Jurkat, Clone E6-1 (cell line): ENCODE measurements at regions not wholly inside any gene's neighbourhood (a gene's known extent, or its start where the extent isn't known, plus 50 kb on each side); places are given as distances from the start of the nearest gene placed in this dataset.

Experiments
- DNase-seq: peaks from one replicate; pipeline ENCODE4 v3.0.0-alpha.2; 2011; ENCODE audit warnings: low read depth, low spot score
- H3K4me3 ChIP-seq: 2 replicates; pipeline ENCODE4 v1.5.1; 2011; ENCODE audit warnings: mild to moderate bottlenecking, low read length, control low read depth, moderate library complexity

DNA sequence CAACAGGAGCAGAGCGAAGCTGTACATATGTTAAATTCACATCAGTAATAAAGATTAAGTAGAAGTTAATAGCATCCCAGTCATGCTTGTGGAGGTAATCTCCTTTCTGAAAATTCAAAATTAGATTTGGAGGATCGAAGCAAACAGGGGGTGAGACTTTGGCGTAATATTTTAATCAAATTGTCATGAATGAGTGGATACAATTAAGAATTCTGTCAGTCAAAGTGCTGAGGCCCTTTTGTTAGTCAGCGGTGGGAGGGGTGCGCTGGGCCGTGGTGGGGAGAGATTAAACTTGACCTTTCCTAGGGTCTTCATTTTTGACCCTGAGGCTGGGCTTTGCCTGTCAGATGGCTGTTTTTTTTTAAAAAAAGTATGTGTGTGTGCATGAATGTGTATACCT lies 226.7 kb downstream of the VRK1 start:
- no peak overlapping the region for H3K4me3 ChIP-seq
- DNase-seq = no peak

DNA sequence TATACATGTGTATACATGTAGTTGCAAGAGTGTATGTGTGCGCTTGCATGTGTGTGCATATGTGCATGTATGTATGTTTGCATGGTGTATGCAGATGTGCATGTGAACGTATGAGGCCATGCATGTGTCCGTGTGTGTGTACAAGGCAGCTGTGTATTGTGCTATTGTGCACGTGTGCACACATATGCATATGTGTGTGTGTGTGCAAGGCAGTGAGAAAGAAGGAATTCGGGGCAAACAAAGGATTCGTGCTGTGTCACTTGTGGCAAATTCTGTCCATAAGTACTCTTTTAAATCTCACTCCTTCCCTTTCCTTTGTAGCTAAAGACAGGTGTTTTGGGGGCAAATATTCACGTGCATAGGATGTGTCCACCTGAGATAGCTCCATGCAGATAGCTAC lies 227.1 kb downstream of the VRK1 start:
- no peak overlapping the region for H3K4me3 ChIP-seq
- no peak for DNase-seq

GRCh38 chr14:97025722-97026121 lies 228.5 kb downstream of the VRK1 start:
- DNase-seq = no peak
- H3K4me3 ChIP-seq = no peak overlapping the region

DNA sequence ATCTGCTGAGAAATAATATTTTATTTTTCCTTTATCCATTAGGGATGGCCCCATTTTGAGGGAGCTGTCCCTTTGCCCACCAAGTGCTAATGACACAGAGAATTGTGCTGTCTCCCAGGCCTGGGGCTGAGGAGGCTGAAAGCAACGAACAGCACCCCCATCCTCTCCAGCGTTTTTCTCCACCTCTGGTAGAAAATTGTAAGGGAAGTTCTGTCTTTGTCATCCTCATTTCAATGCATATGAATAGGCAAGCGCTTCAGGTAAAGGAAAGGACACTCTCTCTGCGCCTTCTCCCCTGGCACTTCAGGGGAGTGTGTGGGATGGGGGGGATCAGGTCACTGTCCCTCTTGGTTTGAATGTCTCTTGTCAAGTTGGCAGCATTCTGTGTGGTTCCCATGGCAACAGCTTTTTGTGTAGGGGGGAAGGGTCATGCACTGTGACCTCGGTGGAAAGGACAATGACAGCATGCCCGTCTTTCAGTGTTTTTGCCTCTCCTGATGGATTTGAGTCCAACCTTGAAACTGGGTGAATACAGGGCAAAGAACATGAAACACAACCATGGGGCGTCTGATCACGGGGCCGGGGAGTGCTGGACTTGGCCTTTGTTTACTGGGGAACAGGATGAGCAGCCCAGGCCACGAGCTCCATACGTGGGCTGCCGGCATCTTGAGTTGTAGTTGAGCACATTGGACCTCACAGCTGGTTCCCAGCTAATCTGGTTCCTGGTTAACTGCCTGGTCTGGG lies 230.2 kb downstream of the VRK1 start:
- no peak overlapping the region for H3K4me3 ChIP-seq
- no peak for DNase-seq

DNA sequence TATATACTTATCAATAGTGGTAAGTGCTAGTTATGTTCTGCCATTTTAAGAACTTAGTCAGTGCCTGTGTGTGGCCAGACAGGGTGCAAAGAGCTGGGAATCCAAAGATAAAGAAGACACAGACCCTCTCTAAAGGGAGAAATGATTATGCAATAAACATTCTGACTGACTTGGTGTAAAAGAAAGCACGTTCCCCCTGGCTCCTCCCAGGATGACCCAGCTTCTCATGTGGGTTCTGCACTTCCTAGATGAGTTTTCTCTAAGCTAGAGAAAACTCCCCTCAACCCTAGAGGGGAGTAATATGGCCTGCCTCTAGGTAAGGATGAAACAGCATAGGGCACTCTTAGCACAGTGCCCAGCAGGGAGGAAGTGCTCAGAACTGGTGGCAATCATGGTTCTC lies 231.2 kb downstream of the VRK1 start:
- no peak for DNase-seq
- no peak overlapping the region for H3K4me3 ChIP-seq

- H3K4me3 ChIP-seq = no peak overlapping the region
- DNase-seq = no peak
Observed at GRCh38 chr14:97029800-97030199, 232.6 kb downstream of the VRK1 start.

- no peak overlapping the region for H3K4me3 ChIP-seq
Observed at GRCh38 chr14:97031530-97031929, 234.3 kb downstream of the VRK1 start.

GRCh38 chr14:97033556-97034081 lies 236.4 kb downstream of the VRK1 start:
- DNase-seq = no peak
- H3K4me3 ChIP-seq = no peak overlapping the region

More at GRCh38 chr14:97031530-97031929, 234.3 kb downstream of the VRK1 start:
- DNase-seq = no peak

DNA sequence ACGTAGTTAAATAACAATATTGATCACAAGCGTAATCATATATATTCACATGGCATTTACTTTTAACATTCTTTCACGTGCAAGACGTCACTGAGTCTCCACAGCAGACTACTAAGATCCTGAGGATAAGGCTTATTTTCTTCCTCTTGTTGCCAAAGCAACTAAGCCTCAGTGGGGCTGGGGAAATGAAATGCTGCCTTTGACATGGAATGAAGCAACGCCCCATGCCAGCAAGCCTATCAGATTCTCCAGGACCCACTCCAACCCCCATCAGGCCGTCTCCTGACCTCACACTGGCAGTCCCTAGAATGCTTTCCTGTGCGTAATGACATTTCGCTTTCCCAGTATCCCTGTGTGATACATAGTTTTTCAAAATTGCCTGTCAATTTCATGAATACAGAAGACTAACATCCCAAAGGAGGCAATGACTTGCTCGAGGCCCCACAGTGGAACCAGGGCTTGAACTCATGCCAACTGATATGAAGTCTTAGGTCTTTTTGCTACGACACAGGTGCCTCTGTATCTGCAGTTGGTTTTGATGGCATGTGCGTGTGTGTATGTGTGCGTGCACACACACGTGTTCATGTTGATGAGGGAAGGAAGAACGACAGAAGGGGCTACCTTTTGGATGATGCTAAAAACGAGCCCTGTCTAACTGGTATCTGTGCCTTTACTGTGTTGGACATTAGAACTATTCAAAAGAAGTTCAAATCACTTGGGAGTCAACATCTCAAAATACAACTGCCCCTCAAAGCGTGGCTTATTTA lies 239.1 kb downstream of the VRK1 start:
- no peak overlapping the region for H3K4me3 ChIP-seq
- DNase-seq = no peak

GRCh38 chr14:97039717-97040363 lies 242.7 kb downstream of the VRK1 start:
- H3K4me3 ChIP-seq = no peak overlapping the region
- DNase-seq = no peak

DNA sequence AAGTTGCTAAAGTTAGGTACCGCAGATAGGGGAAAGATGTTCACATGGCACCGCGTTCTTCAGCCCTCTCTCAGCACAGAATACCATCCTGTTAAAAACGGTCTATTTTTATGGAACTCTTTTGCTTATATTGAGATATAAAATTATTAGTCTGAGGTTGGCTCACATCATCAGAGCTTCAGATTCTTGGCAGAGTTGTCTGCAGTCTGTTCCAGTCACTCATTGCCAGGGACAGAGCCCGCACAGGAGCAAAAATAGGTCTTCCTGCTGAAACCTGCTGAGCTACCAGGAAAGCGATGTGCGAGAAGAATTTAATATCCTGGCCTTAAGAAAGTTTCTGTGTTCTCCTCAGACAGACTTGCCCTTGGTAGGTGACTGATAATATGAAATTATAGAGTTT lies 249.8 kb downstream of the VRK1 start:
- no peak overlapping the region for H3K4me3 ChIP-seq
- no peak for DNase-seq

GRCh38 chr14:97052001-97052400 lies 254.8 kb downstream of the VRK1 start:
- H3K4me3 ChIP-seq = no peak overlapping the region
- DNase-seq = no peak

DNA sequence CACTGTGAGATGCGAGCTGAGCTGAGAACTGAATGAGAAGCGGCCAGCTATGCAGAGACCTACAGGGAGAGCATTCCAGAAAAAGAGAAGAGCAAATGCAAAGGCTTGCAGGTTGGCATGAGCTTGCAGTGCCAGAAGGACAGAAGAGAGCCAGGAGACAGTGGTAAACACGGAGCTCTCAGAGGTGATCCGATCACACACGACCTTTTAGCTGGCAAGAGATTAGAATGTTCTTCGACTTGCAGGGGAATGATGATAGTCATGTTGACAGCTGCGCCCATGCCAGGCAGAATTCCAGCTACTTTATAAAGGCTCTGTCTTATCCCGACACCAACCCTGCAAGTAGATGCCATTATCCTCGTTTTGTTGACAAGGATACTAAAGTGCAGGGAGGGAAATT lies 256.8 kb downstream of the VRK1 start:
- H3K4me3 ChIP-seq = no peak overlapping the region
- no peak for DNase-seq

DNA sequence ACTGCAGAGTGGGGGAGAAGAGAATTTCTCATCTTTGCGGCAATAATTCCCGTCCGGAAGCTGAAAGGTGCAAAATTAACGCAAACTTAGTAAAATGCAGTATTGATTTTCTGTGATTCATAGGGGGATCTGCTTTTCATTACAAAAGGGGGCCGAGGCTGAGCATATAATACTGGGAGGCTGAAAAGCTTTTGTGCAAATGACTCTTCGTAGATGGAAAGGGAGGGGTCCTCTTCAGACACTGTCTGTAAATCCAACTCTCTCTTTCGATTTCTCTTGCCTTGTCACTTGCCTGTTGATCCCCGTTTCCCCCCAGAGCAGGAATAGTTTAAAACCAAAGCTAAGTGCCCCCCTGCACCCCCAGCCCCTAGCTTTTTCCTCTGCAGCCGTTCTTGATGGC lies 258.2 kb downstream of the VRK1 start:
- no peak overlapping the region for H3K4me3 ChIP-seq
- no peak for DNase-seq

GRCh38 chr14:97056086-97056485 lies 258.9 kb downstream of the VRK1 start:
- no peak overlapping the region for H3K4me3 ChIP-seq
- DNase-seq = no peak

- DNase-seq = no peak
- no peak overlapping the region for H3K4me3 ChIP-seq
Observed at GRCh38 chr14:97057238-97058073, 260.3 kb downstream of the VRK1 start.

DNA sequence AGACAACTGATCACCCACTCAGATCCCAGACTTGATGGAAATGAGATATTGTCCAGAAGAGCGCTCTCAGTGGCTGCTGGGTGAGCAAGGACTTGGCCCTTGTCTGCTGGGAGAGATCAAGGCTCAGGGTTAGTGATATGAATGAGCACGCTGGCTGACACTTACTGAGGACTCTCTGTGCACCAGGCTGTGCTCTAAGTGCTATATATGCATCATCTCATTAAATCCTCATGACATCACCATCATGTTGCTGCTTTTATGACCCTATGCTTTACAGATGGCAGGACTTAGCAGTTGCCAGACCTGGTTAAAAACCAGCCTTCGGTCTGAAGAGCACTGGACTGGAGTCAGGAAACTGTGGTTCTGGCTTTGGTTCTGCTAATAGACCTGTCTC lies 260.9 kb downstream of the VRK1 start:
- no peak for DNase-seq

GRCh38 chr14:97058589-97058988 lies 261.4 kb downstream of the VRK1 start:
- no peak overlapping the region for H3K4me3 ChIP-seq
- no peak for DNase-seq

More for the DNA sequence above, 260.9 kb downstream of the VRK1 start:
- no peak overlapping the region for H3K4me3 ChIP-seq

DNA sequence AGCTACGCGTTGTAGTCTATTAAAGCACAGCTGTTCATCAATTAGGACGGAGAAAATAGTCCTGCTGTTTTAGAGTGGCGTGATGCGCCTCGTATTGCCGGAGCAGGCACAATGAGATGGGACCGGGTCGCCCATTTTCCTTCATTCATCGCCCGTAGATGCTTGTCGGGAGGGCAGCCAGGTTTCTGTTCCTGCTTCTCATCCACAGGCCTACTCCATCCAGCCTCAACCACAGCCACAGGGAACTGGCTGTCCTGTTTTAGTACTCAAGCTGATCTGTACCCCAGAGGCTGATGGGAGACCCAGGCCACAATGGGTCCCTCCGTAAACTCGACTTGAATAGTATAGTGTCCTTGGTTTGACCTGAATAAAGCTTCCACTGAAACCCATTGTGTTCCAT lies 264.0 kb downstream of the VRK1 start:
- H3K4me3 ChIP-seq = no peak overlapping the region
- no peak for DNase-seq
